NCI-H2029 (cell line): ENCODE measurements at regions not wholly inside any gene's neighbourhood (a gene's known extent, or its start where the extent isn't known, plus 50 kb on each side); places are given as distances from the start of the nearest gene placed in this dataset.
"Not testable (repeated sequence)": the region's sequence is repeated elsewhere in the genome, so short reads cannot be mapped to it uniquely, and the experiment has no call there.

Experiments
- DNase-seq: peaks from one replicate; lab custom pipeline; 2025; lab: John Stamatoyannopoulos, UW

DNA sequence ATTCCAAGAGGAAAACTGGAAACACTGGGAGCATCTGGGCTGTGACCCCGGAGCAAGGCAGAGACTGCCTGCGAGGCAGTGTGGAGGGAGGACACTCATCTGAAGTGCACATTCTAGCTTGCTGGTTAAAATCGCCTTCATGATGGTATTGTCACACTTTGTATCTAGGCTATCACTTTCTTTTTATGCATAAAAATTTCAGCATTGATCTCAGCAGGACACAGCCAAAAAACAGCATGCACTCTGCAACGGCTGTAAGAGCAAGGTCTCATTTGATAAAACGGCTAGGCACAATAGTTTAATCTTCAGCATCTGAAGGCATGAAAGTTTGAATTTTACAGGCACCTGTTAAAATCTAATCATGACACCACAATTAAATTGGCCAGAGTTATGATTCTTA, 110.8 kb upstream of the IRX1 start:
- no peak for DNase-seq

- DNase-seq = no peak
Observed at GRCh38 chr5:3481175-3481574, 114.5 kb upstream of the IRX1 start.

DNA sequence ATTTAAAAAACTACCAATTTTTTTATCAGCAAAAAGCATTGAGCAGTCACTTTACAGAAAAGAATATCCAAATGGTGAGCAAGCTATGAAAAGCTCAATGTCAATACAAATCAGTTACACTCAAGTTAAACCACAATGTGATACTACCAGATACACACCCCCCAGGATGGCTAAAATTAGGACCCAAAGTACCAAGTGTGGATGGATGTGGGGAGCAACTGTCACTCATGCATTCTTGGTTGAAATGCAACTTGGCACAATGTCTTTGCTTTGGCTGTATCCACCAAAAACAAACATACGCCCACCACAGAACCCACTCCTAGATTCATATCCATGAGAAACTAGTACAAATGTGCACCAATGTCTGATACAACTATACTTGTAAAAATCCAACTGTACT, 120.0 kb upstream of the IRX1 start:
- no peak for DNase-seq

DNA sequence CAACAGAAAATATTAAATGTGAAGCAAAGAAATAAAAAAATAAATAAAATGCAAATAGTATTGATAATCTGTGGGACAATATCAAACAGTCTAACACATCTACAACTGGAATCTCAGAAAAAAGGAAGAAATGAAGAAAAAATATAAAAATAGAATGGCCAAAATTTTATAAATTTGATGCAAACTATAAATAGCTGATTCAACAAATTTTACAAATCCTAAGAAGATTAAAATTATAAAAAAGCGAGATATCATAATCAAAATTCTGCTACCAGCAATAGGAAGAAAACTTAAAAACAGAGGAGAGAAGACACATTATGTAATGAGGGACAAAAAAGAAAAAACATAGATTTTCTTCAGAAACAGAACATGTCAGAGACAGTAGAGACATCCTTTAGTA, 129.2 kb upstream of the IRX1 start:
- DNase-seq = no peak

- no peak for DNase-seq
Observed at GRCh38 chr5:3460416-3460815, 135.2 kb upstream of the IRX1 start.

DNA sequence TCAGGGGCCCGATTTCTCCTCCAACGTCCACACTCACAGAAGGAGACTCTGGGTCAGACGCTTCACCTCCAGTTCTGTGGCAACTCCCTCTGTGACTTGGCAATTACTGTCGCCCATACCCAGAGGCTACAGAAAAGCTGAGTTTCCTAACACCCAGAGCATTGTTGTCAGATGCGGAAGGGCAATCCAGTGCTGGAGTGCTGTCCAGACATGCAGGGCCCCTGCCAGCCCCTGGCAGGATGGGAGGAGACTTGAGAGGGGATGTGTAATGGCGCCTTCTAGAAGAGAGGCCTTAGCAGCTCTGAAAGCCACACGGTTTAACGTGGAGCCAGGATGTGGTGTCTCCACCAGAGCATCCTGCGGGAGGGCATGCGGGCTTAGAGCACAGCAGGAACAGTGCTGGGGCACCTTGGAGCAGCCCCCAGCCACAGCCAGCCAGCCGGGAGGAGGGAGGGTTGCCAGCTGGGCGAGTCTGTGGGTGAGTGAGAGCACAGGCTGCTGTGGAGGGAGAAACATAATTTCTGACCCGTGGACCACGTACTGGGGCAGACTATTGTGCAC, 139.4 kb upstream of the IRX1 start:
- no peak for DNase-seq

DNA sequence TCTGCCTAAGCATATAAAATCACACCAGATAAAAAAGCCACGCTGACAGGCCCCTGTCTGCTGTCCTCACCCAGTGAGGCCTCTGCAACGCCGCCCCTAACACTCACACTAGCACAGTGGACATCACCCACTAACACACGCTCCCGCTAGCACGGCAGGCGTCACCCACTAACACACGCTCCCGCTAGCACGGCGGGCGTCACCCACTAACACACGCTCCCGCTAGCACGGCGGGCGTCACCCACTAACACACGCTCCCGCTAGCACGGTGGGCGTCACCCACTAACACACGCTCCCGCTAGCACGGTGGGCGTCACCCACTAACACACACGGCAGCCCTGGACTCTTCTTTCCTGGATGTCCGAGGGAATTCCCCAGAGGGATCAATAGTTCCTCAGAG, 141.6 kb upstream of the IRX1 start:
- not testable (repeated sequence) for DNase-seq

DNA sequence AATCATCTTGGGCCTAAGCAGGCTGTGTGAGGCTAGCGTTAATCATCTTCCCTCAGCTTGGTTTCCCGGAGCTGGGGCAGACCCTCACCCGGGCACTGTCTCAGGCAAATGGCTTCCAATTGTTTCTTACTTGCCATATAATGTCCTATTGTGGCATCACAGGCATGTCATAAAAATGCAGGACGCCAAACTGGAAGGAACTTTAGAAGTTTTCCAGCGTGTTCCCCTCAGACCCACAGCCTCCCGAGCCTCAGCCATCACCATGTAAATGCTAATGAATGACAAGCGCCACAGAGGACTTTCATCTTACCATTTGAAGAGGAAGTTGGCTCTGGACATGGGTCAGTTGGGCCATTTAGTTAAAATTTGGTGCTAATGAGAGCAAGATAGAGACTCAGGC, 143.0 kb upstream of the IRX1 start:
- no peak for DNase-seq

DNA sequence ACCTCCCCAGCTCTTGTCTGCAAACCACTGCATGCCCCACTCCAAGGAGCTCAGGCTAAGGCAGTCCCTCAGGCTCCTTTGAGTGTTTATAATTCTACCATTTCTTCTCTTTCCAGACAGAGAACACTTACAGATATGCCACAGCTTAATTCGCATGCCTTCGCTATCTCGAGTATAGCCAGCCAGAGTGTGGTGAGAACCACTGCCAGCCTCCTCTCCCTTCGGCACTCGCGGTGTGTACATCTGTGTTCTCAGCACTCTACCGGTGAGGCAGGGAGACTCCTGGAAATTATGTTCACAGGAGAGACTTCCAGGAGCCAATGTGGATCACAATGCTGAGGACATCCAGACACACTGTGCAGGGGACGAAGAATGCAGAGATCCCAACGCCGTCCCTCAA, 143.7 kb upstream of the IRX1 start:
- no peak for DNase-seq

- no peak for DNase-seq
Observed at GRCh38 chr5:3449481-3449880, 146.2 kb upstream of the IRX1 start.

GRCh38 chr5:3446410-3446809, 149.2 kb upstream of the IRX1 start:
- no peak for DNase-seq

- DNase-seq = not testable (repeated sequence)
Observed at GRCh38 chr5:3445517-3445916, 150.1 kb upstream of the IRX1 start.

- DNase-seq = no peak
Observed at GRCh38 chr5:3432135-3432534, 163.5 kb upstream of the IRX1 start.

DNA sequence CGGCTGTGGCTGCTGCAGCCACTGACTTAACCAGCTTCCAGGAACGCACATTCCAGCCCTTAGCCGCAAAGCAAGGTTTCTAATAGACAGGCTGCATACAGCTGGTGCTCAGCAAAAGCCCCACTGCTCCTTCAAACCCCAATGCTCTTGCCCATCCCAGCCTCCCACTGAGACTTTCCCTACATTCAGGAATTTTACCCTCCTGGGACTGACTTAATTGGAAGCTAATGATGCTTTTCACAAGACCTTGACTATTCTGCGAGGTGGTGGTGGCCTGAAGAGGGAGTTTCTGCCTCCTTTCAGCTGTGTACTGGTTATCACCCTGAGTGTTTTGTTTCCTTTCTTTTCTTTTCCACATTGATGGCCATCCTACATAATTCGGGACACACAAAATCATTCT, 164.9 kb upstream of the IRX1 start:
- DNase-seq = no peak

DNA sequence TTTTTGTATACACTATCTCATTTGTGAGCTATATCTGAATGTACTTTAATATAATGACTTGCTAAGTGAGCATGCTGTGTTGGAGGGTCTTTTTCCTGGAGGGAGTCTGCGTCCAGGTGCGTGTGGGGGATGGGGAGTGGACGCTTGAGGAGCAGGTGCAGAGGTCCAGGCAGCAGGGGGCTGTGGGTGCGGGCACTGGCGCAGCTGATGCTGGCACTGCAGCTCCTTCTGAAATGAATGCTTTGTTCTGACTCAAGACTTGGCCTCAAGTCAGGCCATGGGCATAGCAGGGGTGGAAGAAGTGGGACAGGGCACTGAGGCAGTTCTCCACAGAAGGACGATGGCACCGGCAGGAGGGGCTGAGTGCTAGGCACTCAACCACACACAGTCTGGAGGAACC, 165.7 kb upstream of the IRX1 start:
- no peak for DNase-seq

DNA sequence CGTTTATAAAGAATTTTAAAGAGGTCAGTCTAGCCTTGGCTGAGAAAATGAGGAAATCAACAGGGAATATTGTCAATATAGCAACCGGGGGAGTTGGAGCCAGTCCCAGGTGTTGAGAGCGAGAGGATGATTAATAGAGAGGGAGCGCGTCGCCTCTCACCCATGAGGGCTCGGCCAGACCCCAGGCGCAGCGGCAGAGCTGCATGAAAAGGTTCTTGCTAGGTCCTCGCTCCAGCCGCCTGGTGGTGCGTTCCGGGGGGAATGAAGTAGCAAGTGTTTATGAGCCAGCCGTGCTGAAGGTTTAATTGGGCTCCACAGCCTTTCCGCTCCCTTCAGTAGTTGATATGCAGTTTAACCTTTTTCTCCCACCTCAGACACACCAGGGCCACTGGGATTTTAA, 167.3 kb upstream of the IRX1 start:
- peak; percentile 37 for DNase-seq

- no peak for DNase-seq
Observed at GRCh38 chr5:3424946-3425345, 170.7 kb upstream of the IRX1 start.

- DNase-seq = no peak
Observed at GRCh38 chr5:3417376-3417943, 178.2 kb upstream of the IRX1 start.

DNA sequence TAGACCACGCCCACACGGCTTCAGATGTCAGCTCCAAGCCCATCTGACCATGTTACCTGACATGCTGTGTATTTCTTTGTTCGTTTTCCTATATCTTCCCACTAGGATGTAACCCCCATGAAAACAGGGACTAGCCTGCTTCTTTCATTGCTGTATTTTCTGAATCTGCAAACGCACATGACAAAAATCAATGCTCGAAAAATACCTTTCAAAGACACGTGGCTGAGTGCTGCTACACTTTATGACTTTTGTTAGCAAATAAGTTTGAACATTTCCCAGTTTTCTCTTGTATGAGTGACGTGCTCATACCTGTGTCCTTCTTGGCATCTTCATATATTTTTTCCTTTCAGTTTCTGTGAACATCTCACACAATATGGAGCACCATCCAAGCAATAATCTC, 181.3 kb upstream of the IRX1 start:
- no peak for DNase-seq

- DNase-seq = no peak
Observed at GRCh38 chr5:3412146-3412545, 183.5 kb upstream of the IRX1 start.

DNA sequence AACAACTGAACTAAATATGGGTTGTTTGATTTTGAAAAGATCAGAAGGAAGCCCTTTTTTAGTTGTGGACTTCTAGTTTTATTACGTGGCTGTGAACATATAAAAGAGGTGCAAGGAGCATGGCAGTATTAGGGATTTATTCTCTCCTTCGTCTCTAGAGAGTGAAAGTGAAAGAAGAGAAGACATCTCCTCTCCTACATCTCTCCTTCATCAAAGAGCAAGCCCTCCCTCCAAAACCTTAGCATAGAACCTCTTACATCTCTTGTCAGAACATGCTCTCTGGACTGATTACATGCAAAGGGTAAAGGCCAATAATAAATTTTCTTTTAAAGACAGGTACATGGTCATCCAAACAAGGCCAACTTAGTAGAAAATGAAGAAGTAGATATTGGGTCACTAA, 184.3 kb upstream of the IRX1 start:
- no peak for DNase-seq

- no peak for DNase-seq
Observed at GRCh38 chr5:3401635-3402034, 194.0 kb upstream of the IRX1 start.

- no peak for DNase-seq
Observed at GRCh38 chr5:3400659-3401058, 195.0 kb upstream of the IRX1 start.

DNA sequence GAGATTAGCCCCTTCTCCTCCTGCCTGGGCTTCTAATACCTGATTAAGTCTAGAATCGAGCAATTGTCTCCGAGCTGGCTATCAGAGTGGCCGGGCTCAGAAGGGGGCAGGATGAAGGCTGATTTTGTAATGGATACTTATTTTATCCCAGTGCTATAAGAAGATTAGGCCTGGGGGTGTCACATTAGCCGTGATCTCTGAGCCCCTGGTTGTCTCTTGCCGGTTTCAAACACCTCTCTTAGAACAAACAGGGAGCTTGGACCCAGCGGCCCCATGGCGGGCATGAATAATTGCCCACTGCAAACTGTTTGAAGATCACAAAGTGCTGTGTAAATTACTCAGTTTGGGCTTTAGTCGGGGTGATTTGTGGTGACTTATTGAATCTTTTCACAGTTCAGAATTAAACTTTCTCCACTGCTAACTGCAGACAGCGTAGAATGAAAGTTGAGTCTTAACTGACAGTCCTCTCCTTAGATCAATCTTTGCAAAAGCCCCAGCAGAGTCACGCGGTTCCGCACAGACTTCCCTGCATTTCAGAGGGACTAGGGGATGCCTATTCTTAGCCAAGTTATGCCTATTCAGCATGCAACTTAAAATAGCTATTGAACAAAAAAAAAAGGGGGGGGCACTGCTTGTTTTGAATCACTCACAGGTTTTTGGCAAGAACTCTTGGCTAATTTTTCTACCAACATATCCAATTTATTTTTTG, 200.6 kb upstream of the IRX1 start:
- no peak for DNase-seq
